Stimulated activated CD8-positive, alpha-beta memory T cell treated with anti-CD3 and anti-CD28 coated beads, Interleukin-7, amount 100 ng/mL, for 48 hours (primary cell): ENCODE measurements at regions not wholly inside any gene's neighbourhood (a gene's known extent, or its start where the extent isn't known, plus 50 kb on each side); places are given as distances from the start of the nearest gene placed in this dataset.

ENCODE experiments used
- DNase-seq, 2 donors: peaks; one replicate each; pipeline ENCODE4 v3.0.0-alpha.2; 2020; ENCODE audit warnings: low read depth in 1 of 2; ENCODE audit errors: extremely low read depth in 1 of 2

DNA sequence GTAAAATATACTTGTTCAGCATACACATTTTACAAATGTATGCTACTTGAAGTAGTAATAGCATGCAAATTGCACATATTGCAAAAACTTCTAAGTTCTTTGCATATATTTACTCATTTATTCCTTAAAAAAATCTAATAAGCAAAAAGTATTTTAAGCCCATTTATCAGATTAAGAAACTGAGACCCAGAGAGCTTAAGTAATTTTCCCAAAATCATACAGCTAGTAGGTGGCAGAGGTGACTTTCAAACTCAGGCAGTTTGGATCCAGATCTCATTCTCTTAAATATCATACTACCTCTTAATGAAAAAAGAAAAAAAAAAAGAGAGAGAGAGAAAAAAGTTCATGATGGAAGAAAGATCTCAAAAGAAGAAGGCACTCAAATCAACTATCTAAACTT, 157.9 kb downstream of the RPS12 start:
- DNase-seq = no peak

DNA sequence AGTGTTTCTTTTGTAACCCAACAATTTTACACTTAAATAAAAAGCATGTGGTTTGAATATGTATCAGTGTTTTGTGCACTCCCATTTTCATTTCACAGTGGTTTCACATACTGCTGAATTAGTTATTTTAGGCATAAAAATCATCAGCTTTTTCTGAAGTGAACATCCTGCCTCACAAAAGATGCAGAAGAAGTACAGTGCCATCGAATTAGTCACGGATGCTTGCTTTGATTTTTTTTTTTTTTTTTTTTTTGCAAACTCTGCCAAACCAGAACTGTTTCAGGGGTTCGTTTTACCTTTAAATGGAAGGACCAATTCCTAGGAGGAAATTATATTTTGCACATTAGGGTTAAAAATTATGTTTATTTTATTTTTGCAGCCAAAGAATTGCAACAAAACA, 158.6 kb downstream of the RPS12 start:
- DNase-seq = no peak

DNA sequence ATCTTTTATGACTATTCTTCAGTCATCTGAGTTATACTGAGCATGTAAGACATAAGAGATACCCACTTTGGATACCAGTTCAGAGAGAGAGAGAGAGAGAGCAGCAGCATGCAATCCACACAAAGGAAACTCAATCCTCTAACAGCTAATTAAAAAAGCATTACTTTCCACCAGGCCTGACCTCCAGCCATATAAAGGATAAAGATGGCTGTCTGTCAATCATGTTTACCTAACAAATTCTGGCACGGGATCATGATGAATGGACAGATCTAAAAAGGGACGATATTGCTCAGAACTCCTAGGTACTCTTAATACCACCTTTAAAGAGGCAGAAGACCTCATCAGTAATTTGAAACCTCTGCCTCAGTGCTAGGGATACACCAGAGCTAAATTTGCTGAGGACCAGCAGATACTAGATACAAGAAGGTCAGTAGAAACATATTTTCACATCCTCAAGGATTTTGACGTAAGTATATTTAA, 159.2 kb downstream of the RPS12 start:
- no peak for DNase-seq

DNA sequence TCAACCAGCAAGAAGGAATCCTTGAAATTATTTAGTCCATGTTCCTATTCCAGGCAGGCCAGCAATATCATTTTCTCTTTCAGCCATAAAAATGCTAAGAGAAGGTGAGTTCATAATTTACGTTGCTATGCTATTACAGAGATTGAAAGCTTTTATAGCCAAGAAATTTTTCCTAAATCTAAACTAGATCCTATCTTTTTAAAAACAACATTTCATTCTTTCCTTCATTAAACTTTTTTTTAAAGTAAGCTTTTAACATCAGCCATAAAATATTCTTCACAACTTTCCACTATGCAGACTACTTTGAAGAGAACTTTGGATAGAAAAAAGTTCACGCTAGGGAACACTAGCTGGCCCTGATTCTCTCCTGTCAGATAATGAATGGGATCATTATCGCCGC, 159.8 kb downstream of the RPS12 start:
- no peak for DNase-seq

DNA sequence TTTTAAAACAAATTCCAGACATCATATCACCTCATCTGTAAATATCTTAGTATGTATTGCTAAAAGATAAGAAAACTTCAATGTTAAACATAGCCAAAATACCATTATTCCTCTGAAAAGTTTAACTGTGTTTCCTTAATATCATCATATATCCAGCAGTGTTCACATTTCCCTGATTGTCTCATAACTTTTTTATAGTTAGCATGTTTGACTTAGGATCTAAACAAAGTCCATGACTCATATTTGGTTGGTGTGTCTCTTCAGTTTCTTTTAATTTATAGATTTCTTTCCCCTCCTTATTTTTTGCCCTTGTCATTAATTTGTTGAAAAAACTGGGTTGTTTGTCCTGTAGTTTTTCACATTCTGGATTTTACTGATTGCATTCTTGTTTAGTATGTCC, 163.0 kb downstream of the RPS12 start:
- DNase-seq = no peak

DNA sequence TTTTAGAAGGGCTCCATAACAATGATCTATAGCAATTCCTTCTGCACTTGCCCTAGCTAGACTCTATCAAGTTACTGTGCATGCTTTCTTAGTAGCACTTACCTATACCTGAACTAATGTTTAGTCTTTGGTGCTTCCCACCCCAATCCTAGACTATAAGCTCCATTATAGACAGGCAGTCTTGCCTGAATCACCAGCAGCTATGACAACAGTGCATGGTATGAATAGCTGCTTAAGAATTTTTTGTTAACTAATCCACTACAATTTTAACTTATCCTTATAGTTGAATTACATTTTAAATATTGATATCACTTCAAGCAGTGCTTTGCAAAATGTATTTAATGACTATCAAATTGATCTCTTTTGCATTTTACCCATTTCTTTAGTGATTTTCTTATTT, 164.3 kb downstream of the RPS12 start:
- no peak for DNase-seq

DNA sequence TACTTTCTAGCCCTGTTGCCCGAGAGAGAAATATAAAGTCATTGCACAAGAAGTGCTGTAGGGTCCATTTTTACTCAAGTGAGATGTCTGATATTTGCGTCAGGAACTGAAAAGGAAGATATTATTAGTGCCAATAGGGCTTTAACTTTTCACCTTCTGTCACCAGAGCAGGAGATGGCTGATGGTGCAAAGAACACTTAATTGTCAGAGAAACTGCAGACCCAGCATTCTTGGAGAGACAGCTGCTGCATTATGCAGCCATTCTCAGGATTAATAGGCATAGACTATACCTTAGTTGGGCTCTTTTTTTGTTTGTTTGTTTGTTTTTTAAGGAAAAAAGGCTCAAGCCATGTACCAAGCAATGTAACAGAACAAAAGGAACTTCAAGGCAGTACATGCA, 179.4 kb downstream of the RPS12 start:
- no peak for DNase-seq

DNA sequence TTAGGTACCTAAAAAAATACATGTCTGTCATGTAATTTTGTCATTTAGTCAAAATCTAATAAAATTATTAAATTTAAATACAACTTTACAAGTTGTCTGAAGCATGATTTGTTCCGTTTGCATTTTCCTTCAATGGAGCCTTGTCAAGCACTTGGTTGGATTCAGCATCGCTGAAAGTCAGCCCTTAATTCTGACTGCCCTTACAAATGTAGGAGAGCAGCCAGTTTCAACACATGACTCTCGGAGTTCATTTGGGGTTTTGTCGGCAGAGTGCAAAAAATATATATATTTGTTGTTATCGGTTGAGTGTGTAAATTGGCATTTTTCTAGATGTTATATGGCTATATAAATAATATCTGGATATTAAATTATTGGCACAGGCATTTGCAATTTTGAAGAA, 180.6 kb downstream of the RPS12 start:
- DNase-seq = no peak

DNA sequence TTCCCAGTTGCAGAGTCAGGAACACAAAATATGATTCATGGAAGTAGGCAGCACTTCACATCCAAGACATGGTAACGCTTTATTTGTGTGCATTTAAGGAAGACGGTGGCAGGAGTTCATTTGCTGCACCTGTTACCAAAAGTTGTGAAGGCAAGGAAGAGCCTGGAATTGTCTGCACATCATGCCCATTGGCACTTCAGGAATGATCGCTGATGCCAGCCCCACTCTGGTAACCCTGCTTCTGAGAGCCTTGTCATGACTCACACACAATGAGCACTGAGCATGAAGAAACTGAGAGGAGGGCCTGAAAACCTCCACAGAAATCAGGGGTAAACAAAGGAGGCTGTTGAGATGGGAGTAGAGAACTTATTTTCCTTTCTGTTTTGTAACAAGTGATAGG, 181.1 kb downstream of the RPS12 start:
- no peak for DNase-seq

DNA sequence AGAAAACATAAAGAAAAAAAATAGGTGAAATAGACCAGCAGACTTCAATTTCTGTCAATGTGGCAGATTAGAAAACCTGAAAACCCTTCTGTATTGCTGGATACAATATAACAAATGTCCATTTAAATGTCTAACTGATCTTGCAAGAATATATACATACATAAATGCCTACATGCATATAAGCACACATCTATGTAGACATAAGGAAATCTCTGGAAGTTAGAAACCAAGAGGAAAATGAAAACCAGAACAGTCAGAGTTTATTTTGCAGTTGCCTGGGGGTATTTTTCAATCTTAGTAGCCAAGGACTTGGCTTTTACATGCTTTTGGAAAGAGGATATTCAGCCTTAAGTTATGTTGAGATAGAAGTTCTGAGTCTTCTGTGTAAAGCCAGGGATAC, 184.0 kb downstream of the RPS12 start:
- no peak for DNase-seq

DNA sequence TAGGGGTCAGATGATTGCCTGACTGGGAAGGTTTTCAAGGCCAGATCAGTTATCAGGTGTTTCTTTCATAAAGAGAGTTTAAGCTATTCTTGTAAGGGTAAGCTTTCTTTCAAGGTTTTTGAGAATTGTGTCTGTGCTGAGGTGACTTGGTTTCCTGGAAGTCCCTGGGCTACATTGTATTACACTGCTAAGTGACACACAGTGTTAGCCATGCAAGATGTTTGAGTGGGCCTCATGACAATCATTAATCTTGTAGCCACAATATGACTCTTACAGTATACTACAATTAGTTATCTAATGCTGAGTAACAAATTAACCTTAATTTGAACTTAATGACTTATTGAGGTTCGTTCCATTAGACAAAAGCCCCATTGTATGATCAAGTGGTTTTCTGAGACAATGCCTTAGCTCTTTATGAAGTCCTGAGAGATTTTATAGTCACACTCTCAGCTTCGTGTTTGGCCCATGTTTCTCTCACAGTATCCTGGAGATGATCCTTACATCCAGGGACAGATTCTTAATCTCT, 186.7 kb downstream of the RPS12 start:
- DNase-seq = no peak

DNA sequence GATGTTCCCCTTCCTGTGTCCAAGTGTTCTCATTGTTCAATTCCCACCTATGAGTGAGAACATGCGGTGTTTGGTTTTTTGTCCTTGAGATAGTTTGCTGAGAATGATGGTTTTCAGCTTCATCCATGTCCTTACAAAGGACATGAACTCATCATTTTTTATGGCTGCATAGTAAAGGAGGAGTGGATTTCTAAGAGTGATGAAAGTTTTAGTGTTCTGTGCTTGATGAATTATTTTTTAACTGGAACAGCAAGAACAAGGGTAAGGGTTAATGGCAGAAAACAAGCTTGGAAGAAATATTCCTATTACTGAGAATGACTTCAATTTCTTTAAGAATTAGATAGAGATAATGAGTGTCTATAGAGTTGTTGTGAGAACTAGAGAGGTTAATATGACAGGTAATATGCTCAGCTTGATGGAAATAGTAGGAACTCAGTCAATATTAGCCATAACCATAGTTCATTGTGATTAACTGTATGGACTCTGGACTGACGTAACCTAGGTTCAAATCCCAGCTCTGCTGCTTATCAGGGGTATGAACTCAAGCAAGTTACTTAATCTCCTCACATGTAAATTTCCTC, 190.0 kb downstream of the RPS12 start:
- no peak for DNase-seq

DNA sequence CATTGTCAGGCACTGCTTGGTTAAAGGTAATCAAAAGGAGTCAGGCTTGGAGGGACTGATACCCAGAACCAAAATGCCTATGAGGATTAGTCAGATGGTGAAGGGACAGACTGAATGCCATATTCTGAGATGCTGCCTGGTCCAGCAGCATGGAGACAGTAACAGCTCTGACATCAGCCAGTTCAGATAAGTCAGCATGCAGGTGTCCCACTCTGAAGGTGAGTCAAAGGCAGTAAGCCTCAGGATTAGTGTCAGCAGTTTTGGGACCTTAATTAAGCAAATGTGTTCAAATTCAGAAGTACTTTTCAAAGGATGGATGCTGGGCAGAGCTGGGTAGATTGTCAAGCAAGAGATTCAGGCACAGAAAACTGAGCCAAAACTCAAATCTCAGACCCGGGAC, 198.4 kb downstream of the RPS12 start:
- DNase-seq = no peak

DNA sequence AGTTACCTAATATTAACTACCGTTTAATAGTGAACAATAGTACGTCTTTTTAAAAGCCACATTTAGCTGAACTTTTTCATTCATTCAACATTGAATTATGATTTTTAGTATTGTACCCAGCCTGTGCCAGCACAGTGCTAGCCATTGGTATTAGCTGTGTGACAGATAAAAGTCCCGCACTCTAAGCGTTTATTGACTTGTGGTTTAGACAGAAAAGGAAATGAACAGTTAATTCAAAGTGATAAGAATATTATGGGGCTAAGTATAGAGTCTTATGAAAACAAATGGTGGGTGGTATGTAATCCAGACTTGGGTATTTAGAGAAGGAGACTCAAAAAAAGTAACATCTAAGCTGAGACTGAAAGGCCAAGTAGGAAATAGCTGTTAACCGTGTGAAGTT, 202.3 kb downstream of the RPS12 start:
- no peak for DNase-seq

DNA sequence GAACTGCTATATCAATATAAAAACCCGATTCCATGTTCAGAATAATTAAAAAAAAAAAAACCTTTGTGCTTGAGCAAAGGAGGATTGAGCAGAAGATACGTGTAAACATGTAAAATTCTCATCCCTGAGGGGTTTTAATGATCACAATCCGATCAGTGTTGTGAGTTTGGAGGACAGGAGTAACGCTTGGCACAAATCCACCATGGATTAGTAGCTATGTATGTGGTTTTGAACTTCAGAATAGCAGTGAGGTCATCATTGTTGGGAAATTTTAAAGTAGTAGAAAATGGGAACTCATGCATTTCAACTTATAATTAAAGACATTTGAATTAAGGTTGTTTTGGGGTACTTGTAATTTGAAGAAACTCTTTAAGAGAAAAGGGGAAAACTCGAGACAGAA, 203.2 kb downstream of the RPS12 start:
- DNase-seq = no peak

DNA sequence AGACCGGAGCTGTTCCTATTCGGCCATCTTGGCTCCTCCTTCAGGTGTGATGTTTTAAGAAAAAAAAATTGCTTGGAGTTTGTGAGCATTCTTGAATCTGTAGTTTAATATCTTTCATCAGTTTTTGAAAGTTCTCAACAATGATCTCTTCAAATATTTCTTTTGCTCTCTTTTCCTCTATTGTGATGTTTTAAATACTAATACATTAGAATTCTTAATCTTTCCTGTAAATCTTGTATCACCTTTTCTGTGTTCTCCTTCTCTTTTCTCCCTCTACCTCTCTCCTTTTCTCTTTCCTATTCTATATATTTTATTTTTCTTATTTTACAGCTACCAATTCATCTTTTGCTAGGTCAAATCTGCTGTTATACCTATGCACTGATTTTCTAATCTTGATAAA, 212.3 kb downstream of the RPS12 start:
- DNase-seq = no peak

DNA sequence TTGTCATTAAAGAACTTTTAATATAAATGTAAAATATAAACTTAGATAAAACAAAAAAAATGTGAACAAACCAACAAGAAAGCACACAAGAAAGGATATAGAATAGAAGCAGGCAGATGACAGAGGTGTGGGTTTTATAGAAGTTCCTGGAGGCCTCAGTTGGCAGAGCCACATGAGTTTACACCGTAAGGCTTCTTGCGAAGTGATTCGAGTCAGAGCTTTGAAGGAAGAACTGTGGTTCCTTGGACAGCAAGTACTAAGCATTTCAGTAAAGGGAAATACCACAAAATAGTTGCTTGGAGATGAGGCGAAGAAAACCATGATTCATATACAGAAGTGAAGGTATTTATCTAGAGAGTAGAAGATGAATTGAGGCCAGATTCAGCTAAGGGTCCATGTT, 207.9 kb upstream of the EYA4 start:
- DNase-seq = no peak

DNA sequence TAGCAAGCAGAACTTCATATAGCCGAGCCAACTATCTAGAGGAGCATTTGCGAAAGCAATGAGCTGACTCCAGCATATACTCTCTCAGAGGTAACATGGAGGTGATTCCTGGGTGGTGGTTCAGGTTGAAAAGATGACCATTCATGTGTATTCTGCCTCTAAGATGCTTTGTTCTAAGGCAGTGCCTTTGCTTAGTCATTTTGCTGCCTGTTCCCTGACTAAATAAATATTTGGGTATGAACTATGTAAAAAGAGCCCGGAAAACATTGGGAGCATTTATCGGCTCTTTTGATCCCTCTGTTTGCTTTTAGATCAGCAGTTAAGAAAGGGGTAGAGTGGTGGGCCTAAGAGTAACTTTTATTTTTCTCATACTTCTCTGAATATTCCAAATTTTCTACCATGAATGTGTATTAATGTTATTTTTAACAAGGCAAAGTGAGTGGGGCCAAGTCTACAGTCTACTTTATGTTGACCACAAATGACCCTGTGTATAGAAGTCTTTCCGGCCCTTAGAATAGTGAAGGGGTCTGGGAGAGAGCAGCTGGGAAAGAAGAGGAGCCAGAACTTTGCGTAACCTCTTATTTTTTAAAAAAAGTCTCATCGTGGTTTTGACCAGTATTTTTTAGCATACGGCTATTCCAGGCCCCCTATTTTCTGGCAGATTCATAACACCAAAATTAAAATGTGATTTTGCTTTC, 206.5 kb upstream of the EYA4 start:
- DNase-seq = no peak

DNA sequence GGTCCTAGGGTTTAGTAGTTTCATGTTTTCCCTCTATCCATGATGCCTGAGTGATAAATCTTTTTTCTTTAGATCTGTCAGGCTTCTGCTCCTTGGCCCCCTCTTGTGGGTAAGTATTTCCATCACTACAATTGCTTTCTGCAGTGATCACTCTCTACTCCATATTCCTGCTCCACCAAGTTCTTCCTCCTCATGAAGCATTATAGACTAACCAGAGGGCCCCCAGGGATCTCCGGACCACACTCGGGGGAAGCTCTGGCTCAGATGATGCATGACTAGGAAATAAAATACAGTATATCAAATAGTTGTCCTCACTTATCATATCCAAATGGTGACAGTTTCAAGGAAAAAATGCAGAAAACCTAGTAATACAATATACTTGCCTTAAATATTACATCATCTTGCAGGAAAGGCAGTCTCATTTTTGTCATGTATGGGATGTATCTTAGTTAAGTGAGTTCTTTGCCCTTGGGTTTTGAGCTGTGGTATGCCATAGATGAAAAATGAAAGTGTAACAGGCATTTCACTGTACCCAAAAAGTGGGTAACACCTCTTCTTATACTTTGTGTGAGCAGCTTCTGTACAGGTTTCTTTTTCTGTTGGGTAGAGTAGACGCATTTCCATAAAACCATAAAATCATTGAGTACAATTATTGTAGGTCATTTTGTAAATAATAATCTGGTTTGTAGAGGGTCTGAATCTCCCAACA, 200.9 kb upstream of the EYA4 start:
- DNase-seq = no peak

DNA sequence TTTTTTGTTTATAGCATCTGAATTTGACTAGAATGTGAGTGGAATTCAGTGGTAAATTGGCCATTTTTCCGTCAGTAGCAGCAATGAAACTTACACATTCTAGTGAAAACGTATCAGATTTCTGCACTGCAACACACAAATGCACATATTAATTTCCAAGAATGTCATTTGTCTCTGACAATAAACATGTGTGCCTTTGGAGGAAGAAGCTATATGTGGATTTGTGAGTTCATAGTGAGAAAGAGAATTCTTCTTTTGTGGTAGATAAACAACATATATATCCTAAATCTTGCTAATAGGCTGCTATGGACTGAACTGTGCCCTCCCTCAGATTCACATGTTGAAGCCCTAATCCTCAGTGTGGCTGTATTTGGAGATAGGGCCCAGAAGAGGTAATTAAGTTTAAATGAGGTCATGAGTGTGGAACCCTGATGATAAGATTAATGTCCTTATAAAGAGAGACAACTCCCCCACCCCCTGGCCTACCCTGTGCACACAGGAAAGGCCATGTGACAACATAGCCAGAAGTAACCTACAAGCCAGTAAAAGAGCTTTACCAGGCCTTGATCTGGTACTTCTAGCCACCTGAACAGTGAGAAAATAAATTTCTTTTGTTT, 200.2 kb upstream of the EYA4 start:
- no peak for DNase-seq

DNA sequence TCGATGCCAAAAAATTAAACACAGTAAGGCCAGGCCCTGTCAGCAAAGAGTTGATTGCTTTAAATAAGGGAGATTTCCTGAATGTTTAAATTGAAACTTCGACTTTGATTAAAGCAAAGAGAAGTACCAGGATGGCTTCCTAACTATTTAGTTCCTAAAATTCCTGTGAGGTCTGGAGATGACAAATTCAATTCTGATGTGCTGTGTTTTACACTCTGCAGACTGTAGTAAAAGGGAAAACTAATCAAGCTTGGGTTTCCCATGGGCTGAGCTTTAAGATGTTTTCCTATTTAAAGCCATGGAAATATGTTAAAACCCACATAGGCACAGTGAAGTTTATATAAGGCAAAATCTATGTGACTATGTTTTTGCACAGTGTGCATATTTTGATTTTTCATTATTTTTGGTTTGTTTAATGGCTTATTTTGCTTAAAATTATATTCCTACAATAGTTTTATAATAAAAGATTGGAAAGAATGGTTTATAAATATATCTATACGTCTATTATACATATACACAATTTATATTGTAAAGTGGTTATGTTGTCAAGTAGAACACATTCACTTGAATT, 198.5 kb upstream of the EYA4 start:
- DNase-seq = no peak
